GM19463 (cell line): ENCODE measurements at regions not wholly inside any gene's neighbourhood (a gene's known extent, or its start where the extent isn't known, plus 50 kb on each side); places are given as distances from the start of the nearest gene placed in this dataset.
A peak's percentile ranks its signal among the peaks of the same experiment; 100 is the strongest.

Experiments used
- ATAC-seq: cut with Tn5 transposase; IDR thresholded peaks from one replicate; pipeline ENCODE4 v1.9.1; 2021; ENCODE audit warnings: mild to moderate bottlenecking, moderate library complexity; ENCODE audit not compliant: unreplicated experiment

- ATAC-seq = no peak
These were observed 52.5 kb upstream of the PDE8B start for GRCh38 chr5:77157732-77158532.

- no peak for ATAC-seq
These were observed 54.1 kb upstream of the PDE8B start for GRCh38 chr5:77156379-77156778.

- no peak for ATAC-seq
These were observed 55.2 kb upstream of the PDE8B start for GRCh38 chr5:77155179-77155785.

- no peak for ATAC-seq
These were observed 58.0 kb upstream of the PDE8B start for GRCh38 chr5:77152441-77152840.

GRCh38 chr5:77151501-77151900, 59.0 kb upstream of the PDE8B start:
- no peak for ATAC-seq

GRCh38 chr5:77146896-77147295, 59.8 kb upstream of the ZBED3 start:
- ATAC-seq = no peak

GRCh38 chr5:77145666-77146065, 58.6 kb upstream of the ZBED3 start:
- ATAC-seq = no peak

GRCh38 chr5:77144837-77145139, 57.7 kb upstream of the ZBED3 start:
- ATAC-seq = no peak

GRCh38 chr5:77143998-77144836, 57.1 kb upstream of the ZBED3 start:
- ATAC-seq = peak; percentile 58

- no peak for ATAC-seq
These were observed 53.3 kb upstream of the ZBED3 start for GRCh38 chr5:77140350-77140749.

GRCh38 chr5:77139001-77139400, 51.9 kb upstream of the ZBED3 start:
- ATAC-seq = no peak
